Naive thymus-derived CD4-positive, alpha-beta T cell (primary cell): ENCODE measurements at regions not wholly inside any gene's neighbourhood (a gene's known extent, or its start where the extent isn't known, plus 50 kb on each side); places are given as distances from the start of the nearest gene placed in this dataset.

Experiments used
- ATAC-seq: fragments of 150-1000 bp; cut with Tn5 transposase; 2 replicates; pipeline ENCODE4 v1.10.0; 2021; ENCODE audit warnings: mild to moderate bottlenecking, moderate library complexity
- CTCF ChIA-PET: fragments of 350-600 bp; sonication (Branson Sonifier 250); formaldehyde crosslinking; loops from one replicate; lab custom pipeline; 2021; ENCODE audit warnings: antibody characterized with exemption; lab: Charles Lee
- POLR2A ChIA-PET: fragments of 350-600 bp; sonication (Branson Sonifier 250); formaldehyde crosslinking; loops from one replicate; lab custom pipeline; 2021; ENCODE audit warnings: antibody characterized with exemption, inconsistent platforms; lab: Charles Lee
- DNase-seq, 9 donors: peaks; one replicate each; pipeline versions ENCODE4 v3.0.0 to v3.0.0-alpha.2; 2020 to 2022; ENCODE audit warnings: mixed read lengths in 1 of 9
- H3K27ac ChIP-seq: one replicate; pipeline ENCODE4 v1.7.0; 2013; ENCODE audit warnings: mild to moderate bottlenecking, low read depth, low read length, moderate library complexity
- H3K27me3 ChIP-seq, 2 donors: one replicate each; pipeline ENCODE4 v1.7.0; 2013; ENCODE audit warnings: low read length in 2 of 2, mild to moderate bottlenecking in 2 of 2, moderate library complexity in 2 of 2; ENCODE audit not compliant: control insufficient read depth in 2 of 2, insufficient read depth in 2 of 2
- H3K36me3 ChIP-seq, 3 experiments: 1 replicate in 2 of 3; 2 replicates in 1 of 3; pipeline ENCODE4 v1.7.0; 2013; ENCODE audit warnings: low read length in 3 of 3, mild to moderate bottlenecking in 3 of 3, moderate library complexity in 1 of 3; ENCODE audit not compliant: insufficient read depth in 3 of 3, control insufficient read depth in 2 of 3
- H3K4me1 ChIP-seq, 2 donors: one replicate each; pipeline ENCODE4 v1.7.0; 2013; ENCODE audit warnings: low read length in 2 of 2, mild to moderate bottlenecking in 2 of 2, moderate library complexity in 1 of 2; ENCODE audit not compliant: control insufficient read depth in 2 of 2, insufficient read depth in 2 of 2
- H3K4me3 ChIP-seq: 2 replicates; pipeline ENCODE4 v1.7.0; 2013; ENCODE audit warnings: mild to moderate bottlenecking, low read length
- H3K9me3 ChIP-seq, 3 experiments: 1 replicate in 2 of 3; 2 replicates in 1 of 3; pipeline ENCODE4 v1.7.0; 2013; ENCODE audit warnings: low read length in 3 of 3; ENCODE audit not compliant: control insufficient read depth in 2 of 3
- H3K27ac Mint-ChIP-seq, 9 donors: one replicate each; pipeline ENCODE4 v1.8.0; 2020 to 2022; ENCODE audit warnings: mixed read lengths in 9 of 9, mild to moderate bottlenecking in 8 of 9, moderate library complexity in 5 of 9, inconsistent platforms in 2 of 9
- H3K27me3 Mint-ChIP-seq, 5 donors: one replicate each; pipeline ENCODE4 v1.8.0; 2021 to 2022; ENCODE audit warnings: mixed read lengths in 5 of 5, mild to moderate bottlenecking in 1 of 5
- H3K36me3 Mint-ChIP-seq, 5 donors: one replicate each; pipeline ENCODE4 v1.8.0; 2020 to 2022; ENCODE audit warnings: mixed read lengths in 5 of 5, mild to moderate bottlenecking in 3 of 5, inconsistent platforms in 1 of 5
- H3K4me1 Mint-ChIP-seq, 7 donors: one replicate each; pipeline ENCODE4 v1.8.0; 2020 to 2022; ENCODE audit warnings: mixed read lengths in 7 of 7, mild to moderate bottlenecking in 3 of 7, inconsistent platforms in 1 of 7
- H3K4me3 Mint-ChIP-seq, 10 donors: one replicate each; pipeline ENCODE4 v1.8.0; 2020 to 2022; ENCODE audit warnings: mild to moderate bottlenecking in 10 of 10, mixed read lengths in 10 of 10, moderate library complexity in 6 of 10, inconsistent platforms in 2 of 10
- H3K9me3 Mint-ChIP-seq, 11 donors: one replicate each; pipeline ENCODE4 v1.8.0; 2020 to 2022; ENCODE audit warnings: mixed read lengths in 11 of 11, mild to moderate bottlenecking in 4 of 11, inconsistent platforms in 1 of 11, moderate library complexity in 1 of 11
- intact Hi-C, 2 donors: fragments of 100-400 bp; cut with micrococcal nuclease; formaldehyde crosslinking; loops; one replicate each; pipeline ENCODE4 v1.15.1; 2023

GRCh38 chr3:102687851-102688555, 253.2 kb downstream of the ZPLD1 start:
- ATAC-seq, result no peak

GRCh38 chr3:102688556-102688930, 253.7 kb downstream of the ZPLD1 start:
- Mint-ChIP-seq H3K4me1 (no peaks in the 10 kb centered on the region), H3K9me3 (no peaks in the 10 kb centered on the region), H3K27ac (no peak overlapping the region), H3K36me3 (no peaks in the 10 kb centered on the region), H3K27me3 (peaks cover 0 to 39% (median 25%) of the 10 kb centered on the region in 5 donors), H3K4me3 (no peak overlapping the region)
- intact Hi-C loops, result no loop called here
- Histone ChIP-seq H3K36me3 (no peaks in the 10 kb centered on the region), H3K9me3 (no peaks in the 10 kb centered on the region), H3K4me1 (no peaks in the 10 kb centered on the region), H3K27ac (no peak overlapping the region), H3K27me3 (no peaks in the 10 kb centered on the region), H3K4me3 (no peak overlapping the region)
- ChIA-PET POLR2A (no interaction called here), CTCF (no interaction called here)
- no peak for ATAC-seq
- DNase-seq, result no peak

More at GRCh38 chr3:102687851-102688555, 253.2 kb downstream of the ZPLD1 start:
- CTCF ChIA-PET, result no interaction called here
- intact Hi-C loops, result no loop called here
- Mint-ChIP-seq H3K27me3 (peaks cover 0 to 42% (median 30%) of the 10 kb centered on the region in 5 donors), H3K9me3 (no peaks in the 10 kb centered on the region), H3K4me3 (no peak overlapping the region), H3K36me3 (no peaks in the 10 kb centered on the region), H3K4me1 (no peaks in the 10 kb centered on the region), H3K27ac (no peak overlapping the region)
- H3K9me3 ChIP-seq, result no peaks in the 10 kb centered on the region
- H3K36me3 ChIP-seq, result no peaks in the 10 kb centered on the region
- POLR2A ChIA-PET, result no interaction called here
- H3K4me1 ChIP-seq, result no peaks in the 10 kb centered on the region
- H3K27ac ChIP-seq, result no peak overlapping the region
- DNase-seq, result no peak
- no peaks in the 10 kb centered on the region for H3K27me3 ChIP-seq
- no peak overlapping the region for H3K4me3 ChIP-seq

GRCh38 chr3:102691507-102691906, 256.7 kb downstream of the ZPLD1 start:
- intact Hi-C loops, result no loop called here
- Histone ChIP-seq H3K4me3 (no peak overlapping the region), H3K27me3 (no peaks in the 10 kb centered on the region), H3K27ac (no peak overlapping the region), H3K36me3 (no peaks in the 10 kb centered on the region), H3K4me1 (no peaks in the 10 kb centered on the region), H3K9me3 (no peaks in the 10 kb centered on the region)
- Mint-ChIP-seq H3K36me3 (no peaks in the 10 kb centered on the region), H3K27me3 (peaks cover 0 to 38% (median 20%) of the 10 kb centered on the region in 5 donors), H3K4me3 (no peak overlapping the region), H3K27ac (no peak overlapping the region), H3K9me3 (no peaks in the 10 kb centered on the region), H3K4me1 (no peaks in the 10 kb centered on the region)
- ATAC-seq (no peak), DNase-seq (no peak)
- ChIA-PET POLR2A (no interaction called here), CTCF (interaction anchor here (1.0 kb wide), 1 partner anchor 18 kb away, joined by 3 read pairs; no protein-coding TSS in a partner anchor)

DNA sequence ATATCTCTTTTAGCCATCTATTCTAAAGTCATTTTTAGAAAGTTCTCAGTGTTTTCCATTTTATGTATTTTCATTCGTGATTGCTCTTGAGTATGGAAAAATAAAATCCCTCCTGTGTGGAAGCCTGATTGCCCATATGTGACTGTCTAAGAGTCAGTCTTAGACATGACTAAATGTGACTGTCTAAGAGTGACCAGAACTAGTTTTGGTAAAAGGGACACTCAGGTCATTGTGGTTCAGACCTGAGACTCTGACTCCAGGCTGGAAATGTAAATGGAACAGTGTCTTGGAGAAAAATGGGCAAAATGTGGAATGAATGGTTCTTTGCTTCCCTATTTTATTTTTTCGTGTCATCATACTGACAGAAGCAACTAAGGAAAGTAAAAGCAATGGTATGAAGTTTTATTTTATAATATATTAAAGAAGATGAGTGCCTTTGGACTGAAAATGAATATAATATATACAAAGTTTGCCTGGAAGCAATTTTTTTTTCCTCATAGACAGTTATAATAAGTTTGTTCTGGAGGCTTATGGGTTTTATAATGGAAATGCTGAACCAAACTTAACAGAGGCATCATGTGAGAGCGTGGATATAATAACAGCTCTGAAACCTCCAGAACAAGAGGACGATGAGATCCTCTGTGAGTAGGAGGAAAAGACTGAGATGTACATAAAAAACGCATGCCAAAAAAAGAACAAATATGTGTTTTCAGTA, 264.4 kb downstream of the ZPLD1 start:
- DNase-seq (no peak), ATAC-seq (no peak)
- H3K9me3 Mint-ChIP-seq, result peaks cover 0 to 3% (median 0%) of the 10 kb centered on the region in 11 donors
- H3K36me3 ChIP-seq, result no peaks in the 10 kb centered on the region
- no peak overlapping the region for H3K4me3 Mint-ChIP-seq
- CTCF ChIA-PET, result no interaction called here
- H3K27ac ChIP-seq, result no peak overlapping the region
- H3K27ac Mint-ChIP-seq, result no peak overlapping the region
- H3K27me3 Mint-ChIP-seq, result peaks cover 4 to 20% (median 11%) of the 10 kb centered on the region in 5 donors
- no peaks in the 10 kb centered on the region for H3K4me1 ChIP-seq
- no peaks in the 10 kb centered on the region for H3K9me3 ChIP-seq
- POLR2A ChIA-PET, result no interaction called here
- no peak overlapping the region for H3K4me3 ChIP-seq
- intact Hi-C loops, result no loop called here
- no peaks in the 10 kb centered on the region for H3K4me1 Mint-ChIP-seq
- H3K36me3 Mint-ChIP-seq, result no peaks in the 10 kb centered on the region
- H3K27me3 ChIP-seq, result no peaks in the 10 kb centered on the region

- H3K27ac Mint-ChIP-seq, result no peak overlapping the region
- no peaks in the 10 kb centered on the region for H3K9me3 ChIP-seq
- no peak overlapping the region for H3K4me3 ChIP-seq
- POLR2A ChIA-PET, result no interaction called here
- ATAC-seq, result no peak
- no peaks in the 10 kb centered on the region for H3K4me1 ChIP-seq
- H3K4me3 Mint-ChIP-seq, result no peak overlapping the region
- intact Hi-C loops, result no loop called here
- H3K36me3 Mint-ChIP-seq, result no peaks in the 10 kb centered on the region
- no peak overlapping the region for H3K27ac ChIP-seq
- no peaks in the 10 kb centered on the region for H3K36me3 ChIP-seq
- no peak for DNase-seq
- peaks cover 0 to 3% (median 0%) of the 10 kb centered on the region in 11 donors for H3K9me3 Mint-ChIP-seq
- CTCF ChIA-PET, result no interaction called here
- H3K27me3 ChIP-seq, result no peaks in the 10 kb centered on the region
- H3K27me3 Mint-ChIP-seq, result peaks cover 4 to 20% (median 8%) of the 10 kb centered on the region in 5 donors
- H3K4me1 Mint-ChIP-seq, result no peaks in the 10 kb centered on the region
These were observed 265.0 kb downstream of the ZPLD1 start for GRCh38 chr3:102699819-102700140.

DNA sequence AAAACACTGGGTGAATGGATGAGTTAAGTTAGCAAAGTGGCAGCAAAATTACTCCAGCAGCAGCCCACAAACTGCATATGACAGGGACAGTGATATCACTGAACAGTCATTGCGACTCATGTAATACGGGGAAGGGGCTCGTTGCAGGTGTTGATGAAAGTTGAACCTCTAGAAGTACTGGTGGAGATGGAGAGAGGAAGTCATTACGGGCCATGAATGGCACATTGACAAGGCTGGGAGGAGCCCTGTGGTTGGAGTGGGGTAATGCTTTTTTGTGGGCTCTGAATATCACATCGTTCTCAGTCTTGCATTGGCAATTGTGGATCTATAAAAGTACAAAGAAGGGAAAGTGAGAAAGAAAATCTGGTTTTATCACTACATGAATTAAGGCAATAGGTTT, 278.1 kb downstream of the ZPLD1 start:
- H3K27me3 Mint-ChIP-seq, result peaks cover 0 to 11% (median 7%) of the 10 kb centered on the region in 5 donors
- H3K4me1 Mint-ChIP-seq, result no peaks in the 10 kb centered on the region
- CTCF ChIA-PET, result no interaction called here
- Histone ChIP-seq H3K27me3 (no peaks in the 10 kb centered on the region), H3K9me3 (no peaks in the 10 kb centered on the region), H3K27ac (no peak overlapping the region), H3K4me1 (no peaks in the 10 kb centered on the region), H3K36me3 (no peaks in the 10 kb centered on the region), H3K4me3 (no peak overlapping the region)
- POLR2A ChIA-PET, result no interaction called here
- ATAC-seq, result no peak
- intact Hi-C loops, result no loop called here
- peaks cover 0 to 4% (median 0%) of the 10 kb centered on the region in 11 donors for H3K9me3 Mint-ChIP-seq
- no peaks in the 10 kb centered on the region for H3K36me3 Mint-ChIP-seq
- no peak overlapping the region for H3K4me3 Mint-ChIP-seq
- H3K27ac Mint-ChIP-seq, result no peak overlapping the region
- no peak for DNase-seq

GRCh38 chr3:102714567-102714966, 279.8 kb downstream of the ZPLD1 start:
- H3K36me3 ChIP-seq, result no peaks in the 10 kb centered on the region
- H3K27me3 ChIP-seq, result no peaks in the 10 kb centered on the region
- H3K4me3 ChIP-seq, result no peak overlapping the region
- Mint-ChIP-seq H3K9me3 (peaks cover 0 to 4% (median 0%) of the 10 kb centered on the region in 11 donors), H3K27ac (no peak overlapping the region), H3K27me3 (peaks cover 0 to 13% (median 7%) of the 10 kb centered on the region in 5 donors), H3K4me1 (no peaks in the 10 kb centered on the region), H3K36me3 (no peaks in the 10 kb centered on the region), H3K4me3 (no peak overlapping the region)
- CTCF ChIA-PET, result no interaction called here
- no peak overlapping the region for H3K27ac ChIP-seq
- ATAC-seq (no peak), DNase-seq (no peak)
- intact Hi-C loops, result no loop called here
- H3K9me3 ChIP-seq, result no peaks in the 10 kb centered on the region
- no peaks in the 10 kb centered on the region for H3K4me1 ChIP-seq
- POLR2A ChIA-PET, result no interaction called here
